Right ventricle myocardium superior (tissue), 1 donor: ENCODE measurements at regions not wholly inside any gene's neighbourhood (a gene's known extent, or its start where the extent isn't known, plus 50 kb on each side); places are given as distances from the start of the nearest gene placed in this dataset.

Experiments used
- ATAC-seq: fragments of 200-7000 bp; cut with Tn5 transposase; one replicate; pipeline ENCODE4 v1.9.1; 2020; ENCODE audit warnings: mild to moderate bottlenecking; ENCODE audit not compliant: poor library complexity
- DNase-seq: peaks from one replicate; pipeline ENCODE4 v3.0.0-alpha.2; 2020
- intact Hi-C: fragments of 100-400 bp; cut with DNase I; formaldehyde crosslinking; loops from one replicate; pipeline ENCODE4 v1.11.2; 2022
- donor health status: DM: no; HTN: yes; CAD: no; lungs with severe emphysema.

DNA sequence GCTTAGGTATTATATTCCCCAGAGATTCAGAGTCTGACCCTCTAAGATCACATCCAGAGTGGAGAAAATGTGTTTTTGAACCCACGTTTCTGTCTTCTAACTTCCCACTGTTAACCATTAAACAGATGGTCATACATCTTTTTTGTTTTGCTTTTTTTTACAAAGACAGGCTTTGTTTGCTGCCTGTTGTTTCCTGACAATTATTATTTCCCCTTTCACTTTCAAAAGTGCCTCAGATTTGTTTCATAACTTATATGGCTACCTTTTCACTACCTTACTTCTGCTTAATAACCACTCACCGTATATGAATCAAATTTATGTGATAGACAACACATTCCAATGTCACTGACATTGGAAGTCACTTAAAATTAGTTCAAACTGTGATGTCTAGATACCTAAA lies 142.2 kb downstream of the HS3ST1 start:
- DNase-seq (no peak), ATAC-seq (no peak)
- intact Hi-C loops = no loop called here

DNA sequence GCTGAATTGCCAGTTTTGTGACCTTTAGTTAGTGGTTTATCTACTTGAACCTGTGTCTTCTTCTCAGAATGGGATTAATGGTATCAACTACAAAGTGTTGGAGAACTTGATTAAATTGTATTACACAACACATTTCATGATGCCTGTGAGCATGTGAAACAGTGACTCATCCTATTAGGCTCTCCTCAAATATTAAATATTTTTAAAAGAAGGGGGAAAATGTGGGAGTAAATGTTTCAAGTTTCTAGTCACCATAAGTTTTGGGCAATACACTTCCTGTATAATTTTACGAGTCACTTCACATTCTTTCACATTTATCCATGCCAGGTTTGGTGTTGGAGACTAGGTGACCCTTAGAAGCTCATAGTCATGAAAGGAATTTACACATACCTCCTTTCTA lies 147.0 kb downstream of the HS3ST1 start:
- no peak for DNase-seq
- intact Hi-C loops = no loop called here
- ATAC-seq = no peak

DNA sequence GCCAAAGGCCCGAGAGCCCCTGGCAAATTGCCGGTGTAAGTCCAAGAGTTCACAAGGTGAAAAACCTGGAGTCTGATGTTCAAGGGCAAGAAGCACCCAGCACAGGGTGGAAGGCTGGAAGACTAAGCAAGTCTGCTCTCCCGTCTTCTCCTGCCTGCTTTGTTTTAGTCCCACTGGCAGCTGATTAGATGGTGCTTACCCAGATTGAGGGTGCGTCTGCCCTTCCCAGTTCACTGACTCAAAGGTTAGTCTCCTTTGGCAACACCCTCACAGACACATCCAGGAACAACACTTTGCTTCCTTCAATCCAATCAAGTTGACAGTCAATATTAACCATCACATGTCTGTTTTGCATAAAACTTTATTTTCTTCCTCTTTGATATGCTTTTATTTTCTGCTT lies 157.4 kb downstream of the HS3ST1 start:
- ATAC-seq = no peak
- intact Hi-C loops = no loop called here
- no peak for DNase-seq

DNA sequence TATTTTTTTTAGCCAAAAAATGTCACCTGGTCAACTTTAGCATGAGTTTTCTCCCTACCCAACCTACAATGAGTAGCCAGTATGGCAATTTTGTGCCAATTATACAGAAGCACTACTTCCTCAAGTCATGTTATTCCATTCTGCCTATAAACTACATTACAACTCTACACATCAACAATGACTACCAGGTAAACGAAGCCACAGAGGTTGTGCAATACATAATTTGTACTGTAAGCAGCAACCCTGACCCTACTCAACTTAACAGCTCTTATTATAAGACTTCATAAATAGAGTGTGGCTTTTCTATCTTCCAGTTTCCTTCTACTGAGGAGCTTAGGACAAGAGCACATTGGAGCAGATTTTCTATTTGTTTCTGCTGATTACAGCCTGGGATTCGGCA lies 160.5 kb downstream of the HS3ST1 start:
- ATAC-seq (no peak), DNase-seq (no peak)
- intact Hi-C loops = no loop called here

DNA sequence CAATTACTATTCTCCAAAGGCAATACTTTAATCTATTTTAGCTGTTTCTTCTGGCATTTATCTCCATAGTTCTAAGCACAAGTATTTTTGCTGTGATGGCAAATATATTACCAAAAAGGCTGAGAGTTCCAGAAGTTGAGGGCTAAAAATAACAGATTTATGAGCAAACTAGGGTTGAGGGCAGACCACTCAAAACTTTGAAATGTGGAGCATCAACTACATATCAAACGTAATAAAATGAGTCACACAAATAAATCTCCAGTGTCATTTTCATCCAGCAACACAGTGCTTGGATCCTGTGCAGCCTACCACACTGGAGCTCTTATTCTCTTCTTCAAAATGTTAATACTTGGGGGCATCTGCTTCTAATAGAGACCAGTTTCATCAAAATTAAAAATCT lies 163.9 kb downstream of the HS3ST1 start:
- ATAC-seq (no peak), DNase-seq (no peak)
- intact Hi-C loops = no loop called here

DNA sequence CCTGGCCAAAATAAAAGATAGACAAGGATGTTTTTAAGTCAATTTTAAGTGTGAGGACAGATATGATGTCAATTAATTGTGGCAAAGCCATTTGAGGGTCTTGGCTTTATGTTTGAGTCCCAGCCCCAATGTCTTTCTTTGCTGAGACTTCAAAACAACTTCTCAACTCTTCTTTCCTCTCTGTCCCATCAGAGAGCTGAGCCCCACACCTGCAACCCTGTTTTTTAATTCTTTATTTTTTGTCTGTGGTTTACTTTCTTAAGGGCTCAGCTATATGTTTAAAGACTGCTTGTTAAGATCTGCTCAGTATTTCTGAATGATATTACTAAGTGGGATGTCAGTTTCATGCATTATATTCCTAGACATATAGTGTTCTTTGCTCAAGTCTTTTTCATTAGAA lies 164.3 kb downstream of the HS3ST1 start:
- ATAC-seq = no peak
- DNase-seq = no peak
- intact Hi-C loops = no loop called here

DNA sequence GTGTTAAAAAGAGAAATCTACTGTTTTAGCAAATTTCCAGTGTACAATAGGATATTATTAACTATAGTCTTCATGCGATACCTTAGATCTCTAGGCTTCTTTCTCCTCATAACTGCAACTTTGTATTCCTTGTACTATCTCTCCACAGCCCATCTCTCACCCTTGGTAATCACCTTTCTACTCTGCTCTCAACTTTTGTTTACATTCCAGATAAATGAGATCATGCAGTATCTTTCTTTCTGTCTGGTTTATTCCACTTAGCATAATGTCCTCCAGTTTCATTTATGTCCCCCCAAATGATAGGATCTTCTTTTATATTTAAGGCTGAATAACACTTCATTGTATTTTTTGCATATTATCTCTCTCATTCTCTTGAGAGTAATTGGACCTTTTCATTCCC lies 165.5 kb downstream of the HS3ST1 start:
- intact Hi-C loops = no loop called here
- DNase-seq (no peak), ATAC-seq (no peak)

DNA sequence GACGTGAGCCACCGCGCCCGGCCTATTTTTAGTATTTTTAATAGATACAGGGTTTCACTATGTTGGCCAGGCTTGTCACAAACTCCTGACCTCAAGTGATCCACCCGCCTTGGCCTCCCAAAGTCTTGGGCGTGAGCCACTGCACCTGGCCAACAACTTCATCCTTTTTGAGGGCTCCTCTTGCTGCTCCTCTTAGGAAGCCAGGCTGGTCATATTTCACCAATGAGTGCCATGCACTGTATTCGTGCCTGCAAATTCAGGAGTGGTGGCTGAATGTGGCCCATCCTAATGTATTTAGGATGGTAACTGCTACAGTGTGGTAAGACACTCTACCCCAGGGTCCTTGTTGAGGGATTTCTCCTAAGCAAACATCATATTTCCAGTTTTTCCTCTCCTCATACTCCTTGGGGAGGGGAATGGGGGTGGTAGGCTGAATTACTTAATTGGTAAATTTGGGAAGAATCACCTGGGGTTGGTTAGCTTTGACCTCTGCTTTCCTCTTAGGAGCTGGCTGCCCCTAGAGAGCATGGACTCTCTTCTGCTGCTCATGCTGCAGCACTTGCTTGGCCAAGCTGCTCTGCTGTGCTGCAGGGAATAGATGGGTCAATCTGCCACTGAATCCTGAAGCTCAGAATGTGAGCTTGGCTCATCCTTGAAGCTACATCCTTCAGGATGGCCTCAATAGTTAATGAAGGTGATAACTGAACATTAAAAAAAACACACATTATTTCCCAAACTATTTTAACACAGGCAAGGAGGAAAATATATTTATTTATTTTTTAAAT lies 167.4 kb downstream of the HS3ST1 start:
- DNase-seq (no peak), ATAC-seq (no peak)
- intact Hi-C loops = no loop called here

DNA sequence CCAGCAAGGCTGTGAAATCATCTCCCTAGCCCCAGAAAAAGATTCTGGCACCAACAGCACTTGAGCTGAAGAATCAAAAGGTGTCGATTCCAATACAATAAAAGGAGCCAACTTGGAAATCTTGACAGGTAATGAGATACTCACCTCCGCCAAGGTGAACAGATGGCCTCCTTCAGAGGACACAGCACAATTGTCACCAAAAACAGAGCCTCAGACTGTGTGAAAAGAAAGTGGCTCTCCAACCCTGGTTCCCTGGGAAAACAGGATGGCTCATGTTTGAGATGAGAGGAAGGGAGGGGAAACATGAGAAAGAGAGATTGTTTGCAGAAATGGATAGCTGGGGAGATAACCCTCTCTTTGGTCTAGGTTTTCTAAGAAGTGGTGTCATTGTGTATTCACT lies 168.9 kb downstream of the HS3ST1 start:
- DNase-seq (no peak), ATAC-seq (no peak)
- intact Hi-C loops = no loop called here

DNA sequence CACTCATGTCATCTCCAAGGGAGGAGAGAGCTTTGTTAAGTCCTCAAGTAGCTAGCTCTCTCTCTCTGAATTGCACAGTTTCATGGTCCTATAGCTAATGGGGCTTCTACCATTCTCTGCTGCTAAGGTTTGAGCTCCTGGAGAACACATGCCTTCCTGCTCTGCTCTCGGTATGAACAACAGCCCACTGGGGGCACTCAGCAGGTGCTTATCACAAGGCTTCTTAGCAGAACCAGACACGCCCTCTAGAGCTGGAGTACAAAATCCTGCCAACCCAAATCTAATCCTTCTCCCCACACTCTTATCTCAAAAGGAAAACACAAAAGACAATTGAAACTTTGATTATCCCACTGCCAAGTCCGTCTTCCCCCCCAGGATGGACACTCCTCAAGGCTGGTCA lies 176.5 kb downstream of the HS3ST1 start:
- ATAC-seq (no peak), DNase-seq (no peak)
- intact Hi-C loops = no loop called here

DNA sequence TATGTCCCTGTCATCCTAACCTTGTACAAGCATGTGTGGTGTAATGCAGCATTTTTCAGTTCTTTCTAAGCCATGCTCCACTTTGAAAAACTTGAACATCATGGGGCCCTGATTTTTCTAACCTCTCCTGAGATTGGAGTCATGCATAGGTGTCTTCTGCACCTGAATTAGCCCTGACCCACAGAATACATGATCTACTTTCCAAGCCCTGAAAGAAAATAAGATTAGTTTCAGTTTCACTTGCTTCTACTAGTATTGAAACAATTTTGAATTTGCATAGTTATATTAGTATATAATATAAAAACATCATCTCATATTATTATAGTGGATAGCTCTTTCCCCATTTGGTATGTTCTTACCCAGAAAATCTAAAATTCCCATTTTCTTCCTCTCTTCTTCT lies 178.2 kb downstream of the HS3ST1 start:
- intact Hi-C loops = no loop called here
- ATAC-seq (no peak), DNase-seq (no peak)

DNA sequence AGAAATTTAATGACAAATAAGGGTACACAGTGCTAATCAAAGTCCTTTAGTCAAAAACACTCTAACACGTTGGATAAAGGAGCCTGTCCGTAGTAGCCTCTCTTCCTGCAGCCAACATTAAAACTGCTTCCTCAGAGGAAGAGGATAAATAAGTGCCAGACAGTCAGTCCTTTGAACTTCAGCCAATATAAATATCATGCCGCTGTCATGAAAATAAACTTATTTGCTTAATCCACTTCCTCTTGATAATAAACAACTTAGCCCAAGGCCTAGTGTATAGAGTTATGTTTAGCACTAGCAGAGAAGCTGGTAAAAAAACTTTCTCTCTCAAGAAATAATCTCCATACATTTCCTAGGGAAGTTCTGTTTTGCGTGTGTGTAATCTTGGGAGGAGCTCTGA lies 196.7 kb downstream of the HS3ST1 start:
- no peak for DNase-seq
- no peak for ATAC-seq
- intact Hi-C loops = no loop called here

DNA sequence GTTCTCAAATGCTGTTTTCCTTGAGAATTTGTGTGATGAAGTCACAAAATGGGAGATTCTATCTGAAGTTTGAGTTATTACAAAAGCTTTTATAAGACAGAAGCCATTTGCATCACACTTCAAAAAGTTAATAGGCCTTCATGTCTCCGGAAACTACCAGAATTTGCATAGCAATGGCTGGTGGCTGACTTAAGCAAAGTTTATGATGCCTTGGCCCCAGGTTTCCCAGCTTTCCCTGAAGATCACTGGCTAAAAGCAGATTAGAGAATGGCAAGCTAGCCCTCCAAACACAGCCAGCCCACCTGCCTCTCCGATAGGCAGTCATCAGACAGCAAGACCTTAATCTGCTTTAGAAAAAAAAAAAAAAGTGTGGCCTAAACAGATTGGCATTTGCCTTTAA lies 197.8 kb downstream of the HS3ST1 start:
- intact Hi-C loops = no loop called here
- ATAC-seq = no peak
- DNase-seq = no peak

DNA sequence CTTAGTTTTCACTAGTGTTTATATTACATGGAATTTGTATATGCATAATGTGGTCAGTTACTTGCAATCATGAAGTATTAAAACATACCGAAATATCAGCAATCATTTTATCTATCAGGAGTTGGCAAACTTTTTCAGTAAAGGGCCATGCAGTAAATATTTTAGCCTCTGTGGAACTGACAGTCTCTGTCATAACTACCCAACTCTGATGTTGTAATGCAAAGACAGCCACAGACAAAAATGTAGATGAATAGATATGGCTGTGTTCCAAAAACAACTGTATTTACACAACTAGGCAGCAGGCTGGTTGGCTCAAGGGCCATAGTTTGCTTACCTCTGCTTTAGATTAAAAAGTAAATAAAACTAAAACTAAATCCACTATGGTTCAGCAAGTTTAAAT lies 200.2 kb downstream of the HS3ST1 start:
- DNase-seq = no peak
- no peak for ATAC-seq
- intact Hi-C loops = no loop called here

DNA sequence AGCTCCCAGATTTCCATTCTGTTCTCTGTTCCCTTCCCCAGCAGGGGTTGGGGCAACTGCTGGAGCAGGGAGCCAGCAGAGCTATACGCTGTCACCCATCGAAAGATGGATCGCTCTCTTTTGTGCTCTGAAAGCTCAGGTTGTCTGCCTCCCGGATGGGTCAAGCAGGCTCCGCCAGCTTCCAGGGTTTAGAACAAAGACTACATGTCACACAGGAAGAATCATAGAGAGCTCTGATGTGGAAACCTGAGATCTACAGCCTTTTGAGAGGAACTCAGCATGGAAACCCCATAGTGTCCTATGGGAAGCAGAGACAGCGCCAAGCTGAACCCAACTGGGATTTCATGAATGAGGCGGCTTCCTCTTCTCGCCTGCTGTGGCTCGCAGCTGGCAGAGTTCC lies 205.4 kb downstream of the HS3ST1 start:
- intact Hi-C loops = no loop called here
- no peak for DNase-seq
- ATAC-seq = no peak

DNA sequence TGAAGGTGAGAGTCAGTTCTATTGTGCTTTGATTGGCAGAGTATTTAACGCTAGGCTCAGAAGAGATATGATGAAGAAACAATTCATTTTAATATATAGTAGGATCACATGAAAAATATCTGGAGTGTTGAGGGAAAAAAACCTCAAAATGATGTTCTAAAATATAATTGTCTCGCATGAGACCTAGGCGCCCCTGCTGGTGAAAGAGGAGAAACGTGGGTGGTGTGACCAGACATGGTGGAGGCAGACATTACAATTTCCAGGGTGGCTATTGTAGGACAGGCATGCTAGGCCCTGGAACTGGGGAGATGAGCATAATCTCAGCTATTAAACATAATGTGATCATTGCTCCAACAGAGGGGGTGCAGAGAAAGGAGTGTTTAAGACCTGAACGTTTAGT lies 210.0 kb downstream of the HS3ST1 start:
- no peak for DNase-seq
- intact Hi-C loops = no loop called here
- ATAC-seq = no peak

DNA sequence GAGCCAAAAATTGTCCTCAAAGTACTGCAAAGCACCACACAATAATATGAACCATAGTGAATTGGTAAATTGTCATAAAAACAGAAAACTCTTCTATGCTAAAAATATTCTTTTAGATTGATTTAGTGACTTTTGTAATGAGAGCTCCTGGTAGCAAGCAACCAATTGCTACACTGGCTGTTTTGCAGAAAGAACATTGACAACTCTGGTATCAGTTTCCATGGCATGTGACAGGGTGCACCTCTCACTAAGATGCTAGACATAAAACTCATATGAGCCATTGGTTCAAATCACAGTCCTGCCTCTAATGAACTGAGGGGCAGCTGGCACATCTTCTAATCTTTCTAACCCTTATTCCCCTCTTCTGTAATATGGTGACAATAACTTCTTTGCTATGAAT lies 212.2 kb downstream of the HS3ST1 start:
- DNase-seq = no peak
- no peak for ATAC-seq
- intact Hi-C loops = no loop called here

DNA sequence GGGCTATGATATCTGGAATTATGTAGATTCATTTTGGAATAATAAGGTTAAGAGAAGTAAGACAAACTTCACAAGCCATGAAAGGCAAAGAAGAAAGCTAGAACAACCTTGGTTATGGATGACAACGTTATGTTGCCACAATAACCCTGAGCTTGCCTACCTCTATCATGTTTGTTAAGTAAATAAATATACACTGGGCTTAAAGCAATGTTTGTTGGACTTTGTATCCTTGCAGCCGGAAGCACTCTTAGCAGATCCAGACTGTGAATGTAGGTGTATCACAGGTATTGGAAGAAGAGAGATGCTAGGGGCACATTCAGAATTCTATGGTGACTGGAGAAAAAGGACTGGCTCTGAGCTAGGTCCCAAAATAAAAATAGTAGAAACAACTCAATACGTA lies 214.4 kb downstream of the HS3ST1 start:
- ATAC-seq (no peak), DNase-seq (no peak)
- intact Hi-C loops = no loop called here

DNA sequence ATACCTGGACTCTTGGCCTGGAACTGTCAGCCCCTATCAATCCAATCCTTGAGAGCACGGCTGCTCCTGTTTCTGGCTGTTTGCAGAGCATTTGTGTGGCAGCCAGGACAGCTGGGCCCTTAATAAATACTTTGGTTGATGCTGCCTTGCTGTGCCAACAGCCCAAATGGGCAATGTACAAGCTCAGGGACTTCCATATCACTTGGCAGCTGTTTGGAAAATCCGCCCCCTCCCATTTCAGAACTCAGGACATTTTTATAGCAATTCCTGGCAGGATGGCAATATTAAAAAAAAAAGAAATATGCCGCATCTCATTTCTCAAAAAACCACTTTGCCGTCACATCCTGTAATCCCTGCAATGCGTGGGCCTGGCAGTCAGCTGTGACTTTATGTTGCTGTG lies 218.9 kb downstream of the HS3ST1 start:
- ATAC-seq = no peak
- DNase-seq = no peak
- intact Hi-C loops = no loop called here

DNA sequence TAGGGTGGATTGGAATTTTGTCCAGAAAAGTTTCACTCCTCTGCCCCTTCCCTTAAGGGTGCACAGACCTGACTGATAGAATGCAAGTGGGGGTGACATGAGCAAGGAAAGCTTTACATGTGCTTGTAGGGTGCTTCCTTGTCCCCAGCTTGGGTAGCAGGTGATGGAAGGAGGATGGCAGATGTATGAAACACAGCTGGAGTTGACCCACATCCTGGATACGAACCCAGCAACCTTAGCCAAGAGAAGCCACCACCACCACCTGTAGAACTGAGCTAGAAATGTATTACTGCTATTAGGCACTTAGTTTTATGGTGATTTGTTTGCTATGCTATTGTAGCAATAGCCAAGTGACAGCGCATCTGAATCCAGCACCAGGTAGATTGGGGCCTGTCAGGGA lies 227.4 kb downstream of the HS3ST1 start:
- ATAC-seq (no peak), DNase-seq (no peak)
- intact Hi-C loops = no loop called here

DNA sequence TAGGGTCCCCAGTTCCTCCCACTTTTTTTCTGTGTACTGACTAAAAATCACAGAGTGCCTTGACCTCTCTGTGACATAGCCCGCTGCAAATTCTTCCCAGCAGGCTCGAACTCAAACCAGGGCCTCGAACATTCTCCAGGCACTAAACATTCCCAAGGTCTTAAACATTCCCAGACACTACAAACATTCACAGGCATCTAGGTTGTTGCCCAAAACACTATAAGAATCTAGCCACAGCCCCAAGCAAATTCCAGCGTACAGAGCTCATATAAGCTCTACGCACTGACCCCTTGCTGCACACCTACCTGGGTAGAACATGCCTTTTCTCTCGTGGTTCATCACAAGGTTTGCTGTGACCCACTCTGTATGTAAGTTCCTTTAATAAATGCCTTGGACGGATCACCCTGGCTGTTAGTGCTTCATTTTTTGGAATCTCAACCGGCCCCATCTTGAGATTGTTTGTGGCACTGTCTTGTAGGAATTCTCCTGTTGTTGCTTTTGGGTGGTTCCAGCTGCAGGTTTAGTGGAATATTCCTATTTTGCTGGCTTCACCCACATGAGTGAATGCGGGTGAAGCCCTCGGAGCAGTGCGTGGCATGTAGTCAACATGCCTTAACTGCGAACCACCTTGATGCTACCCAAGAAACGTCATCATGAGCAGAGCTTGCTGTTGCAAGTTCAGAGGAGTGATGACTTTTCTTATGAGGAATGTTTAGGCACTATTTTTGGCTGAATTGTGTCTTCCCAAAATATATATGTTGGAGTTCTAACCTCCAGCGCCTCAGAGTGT lies 230.0 kb downstream of the HS3ST1 start:
- no peak for ATAC-seq
- DNase-seq = no peak
- intact Hi-C loops = no loop called here
